ENCODE measurements at regions not wholly inside any gene's neighbourhood (a gene's known extent, or its start where the extent isn't known, plus 50 kb on each side); places are given as distances from the start of the nearest gene placed in this dataset.

- TF ChIP-seq, protein P1, sequence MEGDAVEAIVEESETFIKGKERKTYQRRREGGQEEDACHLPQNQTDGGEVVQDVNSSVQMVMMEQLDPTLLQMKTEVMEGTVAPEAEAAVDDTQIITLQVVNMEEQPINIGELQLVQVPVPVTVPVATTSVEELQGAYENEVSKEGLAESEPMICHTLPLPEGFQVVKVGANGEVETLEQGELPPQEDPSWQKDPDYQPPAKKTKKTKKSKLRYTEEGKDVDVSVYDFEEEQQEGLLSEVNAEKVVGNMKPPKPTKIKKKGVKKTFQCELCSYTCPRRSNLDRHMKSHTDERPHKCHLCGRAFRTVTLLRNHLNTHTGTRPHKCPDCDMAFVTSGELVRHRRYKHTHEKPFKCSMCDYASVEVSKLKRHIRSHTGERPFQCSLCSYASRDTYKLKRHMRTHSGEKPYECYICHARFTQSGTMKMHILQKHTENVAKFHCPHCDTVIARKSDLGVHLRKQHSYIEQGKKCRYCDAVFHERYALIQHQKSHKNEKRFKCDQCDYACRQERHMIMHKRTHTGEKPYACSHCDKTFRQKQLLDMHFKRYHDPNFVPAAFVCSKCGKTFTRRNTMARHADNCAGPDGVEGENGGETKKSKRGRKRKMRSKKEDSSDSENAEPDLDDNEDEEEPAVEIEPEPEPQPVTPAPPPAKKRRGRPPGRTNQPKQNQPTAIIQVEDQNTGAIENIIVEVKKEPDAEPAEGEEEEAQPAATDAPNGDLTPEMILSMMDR (IDR thresholded peaks at IDR 0.05), result no peak
- no peak for TF ChIP-seq POLR2A (IDR thresholded peaks at IDR 0.05)
These were observed 229.4 kb downstream of the SI start for GRCh38 chr3:164848923-164849322.

All from heart left ventricle (tissue), 13 donors.